Natural killer cell treated with Interleukin-12 subunit alpha and Interleukin-12 subunit beta and Interleukin-15 and Interleukin-18, amount 100 ng/mL, for 72 hours (primary cell): ENCODE measurements at regions not wholly inside any gene's neighbourhood (a gene's known extent, or its start where the extent isn't known, plus 50 kb on each side); places are given as distances from the start of the nearest gene placed in this dataset.

Source experiments
- ATAC-seq, 2 donors: fragments of 150-1000 bp; cut with Tn5 transposase in 1 of 2; sonication (Bioruptor Pico), chemical (Tn5 transposase) in 1 of 2; 2 replicates each; pipeline ENCODE4 v1.10.0; 2021
- DNase-seq: peaks from one replicate; pipeline ENCODE4 v3.0.0; 2022; ENCODE audit warnings: low spot score
- H3K27ac Mint-ChIP-seq, 2 donors: 1 replicate in 1 of 2; 2 replicates in 1 of 2; pipeline ENCODE4 v1.8.0; 2022; ENCODE audit warnings: mixed read lengths in 2 of 2, mild to moderate bottlenecking in 1 of 2, moderate library complexity in 1 of 2
- H3K27me3 Mint-ChIP-seq, 2 donors: 1 replicate in 1 of 2; 2 replicates in 1 of 2; pipeline ENCODE4 v1.8.0; 2022; ENCODE audit warnings: mixed read lengths in 2 of 2
- H3K36me3 Mint-ChIP-seq: one replicate; pipeline ENCODE4 v1.8.0; 2022; ENCODE audit warnings: mixed read lengths
- H3K4me1 Mint-ChIP-seq, 2 donors: 1 replicate in 1 of 2; 2 replicates in 1 of 2; pipeline ENCODE4 v1.8.0; 2022; ENCODE audit warnings: low read depth in 2 of 2, mixed read lengths in 2 of 2, mild to moderate bottlenecking in 1 of 2
- H3K4me3 Mint-ChIP-seq: one replicate; pipeline ENCODE4 v1.8.0; 2022; ENCODE audit warnings: mixed read lengths
- H3K9me3 Mint-ChIP-seq: 2 replicates; pipeline ENCODE4 v1.8.0; 2022; ENCODE audit warnings: mixed read lengths

DNA sequence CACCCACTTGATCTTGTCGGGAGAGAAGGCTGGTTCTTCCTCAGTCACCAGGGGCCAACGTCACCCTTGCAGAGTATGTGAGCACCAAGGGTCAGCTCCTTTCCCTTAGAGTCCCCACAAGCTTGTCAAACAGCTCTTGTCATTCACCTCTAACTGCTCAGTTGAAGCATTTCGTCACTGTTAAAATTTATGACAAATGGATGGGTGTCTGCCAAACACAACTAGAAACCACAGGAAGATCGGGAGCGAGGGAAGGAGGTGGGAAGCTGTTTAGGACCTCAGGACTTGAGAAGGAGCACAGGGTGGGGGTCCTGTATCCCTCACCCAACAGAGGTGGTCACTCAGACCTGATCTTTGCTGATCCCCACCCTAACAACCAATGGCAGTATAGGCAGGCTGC lies 373.3 kb upstream of the IGFBP3 start:
- Mint-ChIP-seq H3K36me3 (peaks cover 9% of the 10 kb centered on the region), H3K4me3 (no peak overlapping the region), H3K27me3 (peaks cover 0 to 7% of the 10 kb centered on the region in 2 donors), H3K27ac (no peak overlapping the region), H3K9me3 (peaks cover 8% of the 10 kb centered on the region), H3K4me1 (no peaks in the 10 kb centered on the region)
- ATAC-seq (no peak), DNase-seq (no peak)

DNA sequence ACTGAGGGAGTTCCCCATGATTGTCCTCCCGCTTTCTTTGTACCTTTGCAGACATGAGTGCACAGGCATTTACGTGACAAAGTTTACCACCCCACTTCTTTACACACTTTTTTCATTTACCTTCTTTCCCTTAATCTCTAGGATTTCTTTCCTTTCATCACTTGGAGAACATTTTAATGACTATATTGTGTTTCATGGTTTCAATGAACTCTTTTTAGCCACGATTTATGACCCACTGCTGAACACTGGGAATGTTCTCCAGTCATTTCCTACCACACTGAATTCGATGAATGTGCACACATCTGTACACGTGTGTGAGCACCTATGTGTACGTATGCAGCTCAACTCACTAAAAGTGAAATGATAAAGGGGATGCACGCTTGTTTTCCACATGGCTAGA lies 371.7 kb upstream of the IGFBP3 start:
- Mint-ChIP-seq H3K36me3 (peaks cover 3% of the 10 kb centered on the region), H3K4me1 (no peaks in the 10 kb centered on the region), H3K9me3 (peaks cover 8% of the 10 kb centered on the region), H3K27ac (no peak overlapping the region), H3K27me3 (no peaks in the 10 kb centered on the region), H3K4me3 (no peak overlapping the region)
- ATAC-seq: no peak
- DNase-seq: no peak

DNA sequence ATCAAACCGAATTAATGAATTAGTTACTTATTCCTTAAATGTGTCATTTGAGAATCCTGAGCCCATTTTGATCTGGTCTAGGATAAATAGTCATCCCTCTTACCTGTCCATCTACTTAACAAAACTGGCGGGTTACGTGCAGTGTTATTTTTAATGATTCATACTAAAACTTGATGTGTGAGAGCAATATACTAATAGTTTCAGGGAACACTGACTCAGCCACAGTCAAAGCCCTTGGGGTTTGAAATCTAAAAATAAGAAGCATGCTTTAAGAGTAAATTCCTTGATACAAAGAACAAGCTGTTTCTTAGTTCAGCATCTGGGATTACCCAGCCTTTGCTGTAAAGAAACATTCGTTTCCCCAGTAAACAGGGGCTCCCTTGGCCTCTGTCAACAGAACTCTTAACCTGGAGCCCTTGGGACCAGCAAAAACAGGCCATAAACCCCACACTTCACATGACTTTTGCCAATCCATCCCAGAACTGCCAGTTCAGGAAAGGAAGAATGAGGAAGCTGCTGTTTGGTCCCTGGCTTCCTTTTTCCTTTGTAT lies 370.6 kb upstream of the IGFBP3 start:
- no peak overlapping the region for H3K27ac Mint-ChIP-seq
- H3K9me3 Mint-ChIP-seq: peaks cover 8% of the 10 kb centered on the region
- H3K4me3 Mint-ChIP-seq: no peak overlapping the region
- no peaks in the 10 kb centered on the region for H3K4me1 Mint-ChIP-seq
- DNase-seq (no peak), ATAC-seq (no peak)
- H3K36me3 Mint-ChIP-seq: no peaks in the 10 kb centered on the region
- H3K27me3 Mint-ChIP-seq: no peaks in the 10 kb centered on the region

DNA sequence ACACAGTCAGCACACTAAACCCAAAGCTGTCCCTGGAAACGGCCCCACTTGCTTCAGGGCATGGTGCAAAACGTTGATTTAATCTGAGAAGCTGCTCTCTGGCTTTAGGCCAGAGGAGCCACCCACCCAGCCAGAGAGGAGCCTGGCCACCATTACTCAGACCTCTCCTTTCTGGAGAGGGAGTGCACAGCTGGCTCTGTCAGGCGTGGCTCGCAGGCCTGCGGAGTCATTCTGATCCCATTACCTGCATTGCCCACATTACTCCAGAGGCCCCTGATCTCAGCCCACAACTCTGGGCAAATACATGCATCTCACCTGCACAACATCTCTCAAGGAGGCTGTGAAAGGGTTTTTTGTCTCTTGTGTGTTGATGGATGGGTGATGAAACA lies 370.0 kb upstream of the IGFBP3 start:
- H3K36me3 Mint-ChIP-seq: no peaks in the 10 kb centered on the region
- no peaks in the 10 kb centered on the region for H3K27me3 Mint-ChIP-seq
- H3K27ac Mint-ChIP-seq: no peak overlapping the region
- ATAC-seq (no peak), DNase-seq (no peak)
- H3K4me1 Mint-ChIP-seq: no peaks in the 10 kb centered on the region
- H3K9me3 Mint-ChIP-seq: peaks cover 8% of the 10 kb centered on the region
- H3K4me3 Mint-ChIP-seq: no peak overlapping the region

DNA sequence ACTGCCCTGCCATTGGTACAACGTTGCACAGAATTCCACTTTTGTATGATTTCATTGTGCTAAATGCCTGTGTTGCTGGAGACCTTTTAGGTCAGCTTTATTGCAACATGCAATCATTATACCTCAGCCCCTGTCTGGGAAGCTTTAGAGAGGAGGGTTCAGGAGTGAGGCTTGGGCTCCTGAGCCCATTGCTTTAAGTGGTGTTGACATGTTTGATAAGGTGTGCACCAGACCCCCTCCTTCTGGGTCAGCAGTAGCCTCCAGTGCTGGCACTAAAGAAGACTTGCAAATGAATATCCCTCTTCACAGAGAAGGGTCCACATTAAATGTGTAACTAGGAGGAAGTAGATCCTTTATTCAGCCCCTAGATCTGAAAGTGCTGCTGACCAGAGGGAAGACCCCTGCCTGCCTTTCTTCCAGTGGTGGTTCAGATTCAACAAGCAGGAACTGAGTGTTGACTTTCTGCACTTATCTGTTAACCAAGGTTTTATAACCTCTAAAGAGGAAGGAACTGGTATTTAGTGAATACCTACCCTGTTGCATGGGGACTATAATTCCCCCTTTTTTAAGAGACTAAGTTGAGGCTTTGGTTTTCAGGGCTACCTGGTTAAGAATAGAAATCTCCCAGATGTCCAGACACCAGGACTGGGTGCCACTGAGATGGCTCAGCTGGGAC lies 369.4 kb upstream of the IGFBP3 start:
- no peak overlapping the region for H3K4me3 Mint-ChIP-seq
- DNase-seq (no peak), ATAC-seq (no peak)
- H3K36me3 Mint-ChIP-seq: no peaks in the 10 kb centered on the region
- H3K27me3 Mint-ChIP-seq: no peaks in the 10 kb centered on the region
- H3K27ac Mint-ChIP-seq: no peak overlapping the region
- peaks cover 5% of the 10 kb centered on the region for H3K9me3 Mint-ChIP-seq
- no peaks in the 10 kb centered on the region for H3K4me1 Mint-ChIP-seq

DNA sequence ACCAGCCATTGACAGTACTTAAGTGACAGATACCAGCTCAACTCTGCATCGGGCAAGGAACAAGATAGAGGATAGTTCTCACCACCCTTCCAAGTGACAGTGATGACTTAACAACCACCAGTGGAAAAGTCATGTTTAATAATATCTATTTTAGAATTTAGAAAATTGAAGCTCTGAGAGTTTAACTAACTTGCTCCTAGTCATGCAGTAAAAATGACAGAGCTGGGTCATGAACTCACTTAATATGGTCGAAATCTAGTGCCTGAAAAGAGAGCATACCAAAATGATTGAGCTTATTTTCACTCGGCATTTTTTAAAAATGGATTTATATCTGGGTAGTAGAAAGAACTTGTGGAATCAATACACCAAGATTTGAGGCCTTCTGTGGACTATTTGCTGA lies 367.8 kb upstream of the IGFBP3 start:
- Mint-ChIP-seq H3K27ac (no peak overlapping the region), H3K36me3 (no peaks in the 10 kb centered on the region), H3K27me3 (no peaks in the 10 kb centered on the region), H3K9me3 (peaks cover 10% of the 10 kb centered on the region), H3K4me1 (no peaks in the 10 kb centered on the region), H3K4me3 (no peak overlapping the region)
- DNase-seq: no peak
- no peak for ATAC-seq

DNA sequence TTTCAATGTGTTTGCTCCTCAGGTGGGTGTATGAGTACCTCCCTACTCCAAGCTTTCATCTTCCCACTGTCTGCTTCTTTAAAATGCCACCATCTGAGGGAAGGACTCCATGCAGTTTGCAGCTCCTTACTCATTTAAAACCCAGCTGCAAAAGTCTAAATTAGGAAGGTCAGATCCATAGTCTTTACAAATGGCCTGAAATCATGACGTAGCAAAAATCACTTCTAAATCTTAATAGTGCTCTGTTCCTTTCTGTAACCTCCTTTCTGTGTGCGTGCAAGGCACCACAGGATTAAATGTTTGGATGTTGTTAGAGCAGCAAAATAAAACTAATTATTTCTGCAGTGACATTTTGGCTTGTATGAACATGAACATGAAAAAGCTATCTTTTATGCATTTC lies 366.9 kb upstream of the IGFBP3 start:
- Mint-ChIP-seq H3K4me3 (no peak overlapping the region), H3K36me3 (no peaks in the 10 kb centered on the region), H3K27ac (no peak overlapping the region), H3K9me3 (peaks cover 10% of the 10 kb centered on the region), H3K27me3 (no peaks in the 10 kb centered on the region), H3K4me1 (no peaks in the 10 kb centered on the region)
- DNase-seq (no peak), ATAC-seq (no peak)

DNA sequence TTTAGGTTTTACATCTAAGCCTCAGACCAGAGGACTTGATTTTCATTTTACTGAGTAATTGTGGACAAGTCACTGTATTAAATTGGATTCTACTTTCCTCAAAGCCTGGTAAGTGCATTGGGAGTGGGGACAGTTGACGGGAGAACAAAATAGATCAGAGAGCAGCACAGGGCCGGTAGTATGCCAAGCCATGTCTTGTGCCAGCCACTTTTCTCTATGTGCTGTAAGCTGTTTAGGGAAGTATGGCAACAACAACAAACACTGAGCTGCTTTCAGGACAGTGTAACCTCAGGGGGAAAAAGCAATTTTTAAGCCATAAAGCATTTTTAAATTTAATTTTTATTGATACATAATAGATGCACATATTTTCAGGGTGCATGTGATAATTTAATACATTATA lies 365.9 kb upstream of the IGFBP3 start:
- Mint-ChIP-seq H3K27ac (no peak overlapping the region), H3K36me3 (no peaks in the 10 kb centered on the region), H3K4me1 (no peaks in the 10 kb centered on the region), H3K4me3 (no peak overlapping the region), H3K9me3 (peaks cover 10% of the 10 kb centered on the region), H3K27me3 (no peaks in the 10 kb centered on the region)
- ATAC-seq (no peak), DNase-seq (no peak)

DNA sequence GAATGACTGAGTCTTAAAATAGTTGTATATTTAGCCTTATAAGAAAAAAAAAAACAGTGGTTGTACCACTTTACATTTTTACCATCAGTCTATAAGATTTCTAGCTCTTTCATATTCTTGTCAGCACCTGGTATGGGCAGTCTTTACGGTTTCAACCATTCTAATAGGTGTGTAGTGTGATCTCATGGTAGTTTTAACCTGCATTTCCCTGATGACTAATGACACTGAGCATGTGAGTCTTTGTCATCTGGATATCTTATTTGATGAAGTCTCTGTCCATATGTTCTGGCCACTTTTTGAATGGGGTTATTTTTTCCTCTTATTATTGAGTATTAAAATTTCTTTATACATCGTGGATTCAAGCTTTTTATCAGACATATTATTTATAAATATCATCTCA lies 365.3 kb upstream of the IGFBP3 start:
- ATAC-seq (no peak), DNase-seq (no peak)
- Mint-ChIP-seq H3K9me3 (peaks cover 10% of the 10 kb centered on the region), H3K36me3 (no peaks in the 10 kb centered on the region), H3K4me3 (no peak overlapping the region), H3K4me1 (no peaks in the 10 kb centered on the region), H3K27me3 (no peaks in the 10 kb centered on the region), H3K27ac (no peak overlapping the region)

DNA sequence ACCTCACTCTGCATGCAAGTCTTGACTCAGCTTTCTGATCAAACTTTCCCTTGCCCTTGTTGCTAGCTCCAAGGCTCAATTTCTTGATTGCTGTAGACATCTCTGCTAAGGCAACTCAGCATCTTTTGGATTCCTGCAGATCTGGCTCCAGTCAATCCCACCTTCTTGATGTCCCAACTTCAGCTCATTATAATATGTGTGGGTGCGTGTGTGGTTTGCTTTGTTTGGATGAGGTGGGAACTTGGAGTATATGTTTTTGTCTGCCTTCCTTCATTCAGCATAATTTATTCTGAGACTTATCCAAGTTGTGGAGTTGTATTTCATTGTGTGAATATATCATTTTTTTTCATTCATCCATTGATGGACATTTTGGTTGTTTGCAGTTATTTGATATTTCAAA lies 364.8 kb upstream of the IGFBP3 start:
- H3K36me3 Mint-ChIP-seq: no peaks in the 10 kb centered on the region
- no peak overlapping the region for H3K27ac Mint-ChIP-seq
- DNase-seq: no peak
- H3K27me3 Mint-ChIP-seq: no peaks in the 10 kb centered on the region
- H3K4me1 Mint-ChIP-seq: no peaks in the 10 kb centered on the region
- no peak overlapping the region for H3K4me3 Mint-ChIP-seq
- ATAC-seq: no peak
- H3K9me3 Mint-ChIP-seq: peaks cover 10% of the 10 kb centered on the region

DNA sequence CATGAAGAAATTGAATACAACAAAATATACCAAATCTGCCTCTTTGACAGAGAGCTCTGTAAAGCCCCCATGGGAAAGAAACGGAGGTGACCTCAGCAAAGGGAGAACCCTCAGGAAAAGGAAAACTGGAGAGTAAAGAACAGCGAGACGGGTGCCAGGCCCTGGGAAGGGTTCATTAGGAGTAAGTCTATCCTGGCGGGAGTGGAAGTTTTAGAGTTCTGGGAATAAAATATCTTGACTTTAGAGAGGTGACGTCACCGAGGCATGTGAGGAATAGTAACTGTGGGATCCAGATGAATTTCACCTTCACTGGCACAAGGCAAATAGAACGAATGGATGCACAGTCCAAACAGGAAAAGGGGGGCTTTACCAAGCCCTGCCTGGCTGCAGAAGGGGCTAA lies 362.8 kb upstream of the IGFBP3 start:
- Mint-ChIP-seq H3K36me3 (no peaks in the 10 kb centered on the region), H3K27ac (no peak overlapping the region), H3K4me1 (no peaks in the 10 kb centered on the region), H3K9me3 (peaks cover 12% of the 10 kb centered on the region), H3K4me3 (no peak overlapping the region), H3K27me3 (no peaks in the 10 kb centered on the region)
- no peak for ATAC-seq
- DNase-seq: no peak

DNA sequence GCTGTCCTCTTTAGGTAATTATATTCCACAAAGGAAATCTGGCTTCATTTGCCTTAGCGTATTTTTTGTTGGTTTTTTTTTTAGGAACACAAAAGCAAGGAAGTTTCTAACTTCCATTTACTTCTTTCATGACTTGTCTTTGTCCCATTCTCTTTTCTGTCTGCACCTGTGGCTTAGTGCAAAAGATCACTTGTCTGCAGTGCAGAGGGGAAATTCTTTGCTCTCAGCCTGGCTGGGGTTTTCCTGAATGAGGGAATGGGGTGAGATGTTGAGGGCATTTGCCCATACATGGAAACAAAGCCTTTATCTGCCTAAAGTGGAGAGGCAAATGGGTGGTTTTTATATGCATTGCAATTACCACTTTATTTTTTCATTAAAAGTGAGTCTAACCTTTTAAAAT lies 361.1 kb upstream of the IGFBP3 start:
- Mint-ChIP-seq H3K9me3 (peaks cover 13% of the 10 kb centered on the region), H3K27me3 (no peaks in the 10 kb centered on the region), H3K4me3 (no peak overlapping the region), H3K4me1 (no peaks in the 10 kb centered on the region), H3K27ac (no peak overlapping the region), H3K36me3 (no peaks in the 10 kb centered on the region)
- no peak for ATAC-seq
- no peak for DNase-seq

DNA sequence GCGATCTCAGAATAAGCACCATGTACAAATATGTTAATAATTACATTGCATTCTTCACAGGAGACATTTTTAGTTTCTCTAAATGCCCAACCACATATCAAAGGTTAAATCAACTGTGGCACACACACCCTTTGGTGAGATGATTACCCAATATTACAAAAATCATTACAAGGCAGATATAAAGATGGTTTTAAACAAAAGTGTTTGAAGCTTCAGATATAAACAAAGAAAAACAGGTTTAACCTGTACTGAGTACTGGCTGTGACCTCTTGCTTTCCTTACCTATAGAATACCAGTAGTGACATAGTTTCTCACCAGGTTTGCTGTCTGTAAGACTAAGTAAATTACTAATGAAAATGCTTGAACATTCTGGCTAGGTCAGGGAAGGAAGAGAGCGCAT lies 360.0 kb upstream of the IGFBP3 start:
- Mint-ChIP-seq H3K4me1 (no peaks in the 10 kb centered on the region), H3K27ac (no peak overlapping the region), H3K9me3 (peaks cover 13% of the 10 kb centered on the region), H3K36me3 (no peaks in the 10 kb centered on the region), H3K27me3 (no peaks in the 10 kb centered on the region), H3K4me3 (no peak overlapping the region)
- no peak for DNase-seq
- ATAC-seq: no peak

DNA sequence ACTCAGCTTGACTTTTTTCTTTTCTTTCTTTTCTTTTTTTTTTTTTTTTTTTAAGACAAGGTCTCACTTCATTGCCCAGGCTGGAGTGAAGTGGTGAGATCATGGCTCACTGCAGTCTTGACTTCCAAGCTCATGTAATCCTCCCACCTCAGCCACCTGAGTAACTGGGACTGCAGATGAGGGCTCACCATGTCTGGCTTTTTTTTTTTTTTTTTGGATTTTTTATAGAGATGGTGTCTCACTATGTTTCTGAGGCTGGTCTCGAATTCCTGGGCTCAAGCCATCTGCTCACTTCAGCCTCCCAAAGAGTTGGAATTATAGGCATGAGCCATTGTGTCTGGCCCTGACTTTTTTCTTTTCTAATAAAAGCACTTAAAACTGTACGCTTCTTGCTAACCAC lies 358.2 kb upstream of the IGFBP3 start:
- no peaks in the 10 kb centered on the region for H3K36me3 Mint-ChIP-seq
- no peaks in the 10 kb centered on the region for H3K27me3 Mint-ChIP-seq
- no peak overlapping the region for H3K4me3 Mint-ChIP-seq
- H3K4me1 Mint-ChIP-seq: no peaks in the 10 kb centered on the region
- no peak for DNase-seq
- no peak overlapping the region for H3K27ac Mint-ChIP-seq
- no peak for ATAC-seq
- H3K9me3 Mint-ChIP-seq: peaks cover 8% of the 10 kb centered on the region

DNA sequence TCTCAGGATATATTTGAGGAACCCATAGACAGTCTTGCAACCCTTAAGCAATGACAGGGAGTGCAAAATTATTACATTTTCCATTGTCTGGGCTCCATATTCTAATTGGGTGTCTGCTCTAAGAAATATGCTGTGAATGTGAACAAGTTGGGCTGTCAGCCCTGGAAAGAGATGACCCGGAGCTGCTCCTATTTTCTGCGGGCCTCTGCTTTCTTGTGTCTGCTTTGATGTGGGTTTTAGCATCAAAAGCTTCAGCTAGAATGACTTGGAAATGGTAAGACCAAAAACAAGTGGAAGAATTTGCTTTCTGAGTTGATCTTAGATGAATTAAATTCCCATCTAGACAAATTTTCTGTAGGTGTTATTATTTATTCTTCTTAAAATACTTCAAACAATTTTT lies 343.6 kb upstream of the IGFBP3 start:
- H3K4me1 Mint-ChIP-seq: no peaks in the 10 kb centered on the region
- H3K27me3 Mint-ChIP-seq: no peaks in the 10 kb centered on the region
- no peak overlapping the region for H3K4me3 Mint-ChIP-seq
- H3K27ac Mint-ChIP-seq: no peak overlapping the region
- peaks cover 21% of the 10 kb centered on the region for H3K9me3 Mint-ChIP-seq
- peaks cover 5% of the 10 kb centered on the region for H3K36me3 Mint-ChIP-seq
- DNase-seq: no peak
- ATAC-seq: no peak
